SIG-M5 (cell line): ENCODE measurements at regions not wholly inside any gene's neighbourhood (a gene's known extent, or its start where the extent isn't known, plus 50 kb on each side); places are given as distances from the start of the nearest gene placed in this dataset.

ENCODE experiments used
- DNase-seq: peaks from one replicate; lab custom pipeline; 2025; lab: John Stamatoyannopoulos, UW

DNA sequence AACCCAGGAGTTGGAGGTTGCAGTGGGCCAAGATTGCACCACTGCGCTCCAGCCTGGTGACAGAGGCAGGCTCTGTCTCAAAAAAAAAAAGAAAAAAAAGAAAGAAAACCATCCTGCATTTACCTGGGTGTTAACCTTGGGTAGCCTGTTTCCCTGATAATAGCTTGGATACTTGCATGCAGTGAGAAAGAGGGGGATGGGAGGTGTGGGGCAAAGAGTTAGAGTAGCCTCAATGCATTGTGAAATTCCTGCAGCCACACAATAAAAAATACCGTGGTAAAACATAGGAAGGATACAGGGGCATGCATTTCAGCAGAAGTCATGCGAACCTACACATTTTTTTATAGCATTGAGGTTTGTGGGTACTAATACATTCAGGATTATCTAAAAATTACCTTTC, 76.6 kb upstream of the ZNF516 start:
- DNase-seq, result no peak

DNA sequence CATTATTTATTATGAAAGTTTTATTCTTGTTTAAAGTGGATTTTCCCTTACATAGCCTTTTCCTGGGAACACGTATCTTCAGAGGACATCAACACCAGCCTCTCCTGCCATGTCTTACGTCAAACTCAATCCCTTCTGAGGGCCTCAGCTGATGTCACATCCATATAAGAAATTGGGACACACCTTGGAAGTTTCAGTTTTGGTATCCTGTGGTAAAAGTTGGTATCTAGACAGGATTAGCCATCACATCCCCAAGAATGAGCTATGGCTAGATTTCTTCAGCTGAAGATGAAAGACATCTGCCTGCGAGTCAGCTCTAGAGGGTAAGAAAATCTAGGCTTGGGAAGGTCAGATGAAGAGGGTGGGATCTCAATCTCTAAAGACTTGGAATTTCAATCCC, 75.8 kb upstream of the ZNF516 start:
- DNase-seq, result no peak

GRCh38 chr18:76569644-76570419, 74.8 kb upstream of the ZNF516 start:
- DNase-seq, result no peak

DNA sequence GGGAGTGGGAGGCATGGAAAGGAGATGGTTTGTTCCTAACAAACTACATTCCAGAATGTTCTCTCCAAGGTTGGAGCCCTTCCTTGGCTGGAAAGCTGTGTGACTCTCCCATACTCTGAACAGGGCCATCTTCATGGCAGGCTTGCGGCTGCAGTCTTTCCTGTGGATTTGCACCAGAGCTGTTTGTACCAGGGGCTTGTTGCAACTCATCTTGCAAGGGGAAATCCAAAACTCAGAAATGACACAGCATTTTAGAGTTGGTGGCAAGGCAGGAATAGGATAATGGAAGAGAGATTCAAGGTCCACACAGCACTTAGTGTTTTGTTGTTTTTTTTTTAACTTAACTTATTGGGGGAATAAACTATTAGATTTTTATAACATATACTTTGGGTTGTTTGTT, 73.7 kb upstream of the ZNF516 start:
- no peak for DNase-seq

GRCh38 chr18:76567835-76568445, 72.9 kb upstream of the ZNF516 start:
- no peak for DNase-seq

- no peak for DNase-seq
Measured at GRCh38 chr18:76566987-76567386, 71.9 kb upstream of the ZNF516 start.

DNA sequence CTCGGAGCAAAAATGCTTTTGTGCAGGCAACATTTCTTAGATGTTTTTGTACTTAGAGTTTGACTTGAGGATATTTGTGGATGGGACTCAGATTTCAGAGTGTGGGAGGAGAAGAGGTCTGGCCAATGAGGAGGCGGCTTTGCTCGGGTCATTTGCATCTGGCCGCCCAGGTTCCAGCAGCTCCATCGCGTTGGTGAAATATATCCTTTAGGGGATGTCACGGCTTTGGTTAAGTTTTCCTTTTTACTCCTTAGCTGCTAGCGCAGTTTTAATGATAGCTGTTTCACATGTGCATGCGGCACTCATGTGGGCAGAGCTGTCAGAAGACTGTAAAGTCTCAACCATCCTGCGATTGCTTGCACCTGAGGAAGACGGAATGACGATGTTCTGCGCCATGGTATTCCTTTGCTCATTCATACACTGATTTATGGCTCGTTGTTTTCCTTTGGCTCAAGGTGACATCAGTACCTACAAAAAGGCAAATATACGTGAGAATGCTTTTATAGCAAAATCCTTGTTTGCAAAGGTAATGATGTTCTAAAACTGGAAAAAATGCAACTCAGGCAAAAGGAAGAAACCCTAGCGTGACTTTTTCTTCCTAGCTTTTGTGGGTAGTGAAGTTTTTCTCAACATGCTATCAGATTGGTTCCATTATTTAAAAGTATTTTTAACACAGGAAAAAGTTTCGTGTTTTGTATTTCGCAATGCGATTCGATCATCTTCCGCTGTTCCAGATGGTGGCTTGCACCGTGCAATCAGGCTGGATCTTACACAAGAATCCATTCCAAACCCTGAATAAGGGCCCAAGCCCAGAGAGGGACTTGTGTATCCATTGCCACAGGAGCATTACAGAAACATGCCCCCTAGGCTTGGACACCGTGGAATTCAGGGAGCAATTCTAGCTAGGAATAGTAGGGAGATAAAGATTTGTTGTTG, 70.5 kb upstream of the ZNF516 start:
- DNase-seq, result peak; percentile 81

- DNase-seq, result no peak
Measured at GRCh38 chr18:76564655-76565237, 69.7 kb upstream of the ZNF516 start.

- no peak for DNase-seq
Measured at GRCh38 chr18:76564117-76564516, 69.1 kb upstream of the ZNF516 start.

DNA sequence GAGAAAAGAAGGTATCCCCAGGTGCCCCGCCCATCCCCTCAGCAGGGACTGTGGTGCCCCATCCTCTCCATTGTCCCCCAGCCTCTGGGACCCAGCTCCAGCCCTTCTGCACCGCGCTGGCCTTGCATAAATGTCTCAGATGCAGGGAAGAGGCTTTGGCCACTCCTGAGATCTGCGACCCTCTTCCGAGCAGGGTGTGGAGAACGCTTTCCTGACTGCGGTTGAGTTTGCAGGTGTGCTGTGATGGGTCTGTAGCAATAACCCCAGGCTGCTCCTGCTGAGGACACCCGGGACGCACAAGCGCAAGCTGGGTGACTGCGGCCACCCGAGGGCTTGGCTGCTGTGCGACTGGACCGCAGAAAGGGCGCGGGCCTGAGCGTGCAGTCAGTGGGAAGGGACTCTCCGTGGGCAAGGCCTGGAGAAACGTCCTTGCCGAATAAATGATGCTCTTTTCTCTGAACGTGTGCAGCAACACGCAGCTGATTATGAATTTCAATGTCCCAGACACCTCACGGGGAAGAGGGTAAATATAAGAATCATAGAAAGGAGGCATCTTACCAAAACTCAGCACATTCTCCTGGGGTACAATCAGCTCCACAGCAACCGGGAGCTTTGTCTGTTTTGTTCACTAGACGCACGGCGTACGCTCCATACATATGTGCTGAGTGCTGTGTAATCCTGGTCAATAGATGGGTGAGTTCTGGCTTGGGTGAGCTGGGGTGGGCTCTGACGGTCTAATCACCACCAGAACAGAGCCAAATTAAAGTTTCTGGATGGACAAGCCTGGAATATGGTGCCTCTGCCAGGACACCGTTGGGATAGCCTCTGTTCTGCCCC, 67.5 kb upstream of the ZNF516 start:
- DNase-seq, result no peak

GRCh38 chr18:76558881-76559667, 64.0 kb upstream of the ZNF516 start:
- DNase-seq, result no peak

DNA sequence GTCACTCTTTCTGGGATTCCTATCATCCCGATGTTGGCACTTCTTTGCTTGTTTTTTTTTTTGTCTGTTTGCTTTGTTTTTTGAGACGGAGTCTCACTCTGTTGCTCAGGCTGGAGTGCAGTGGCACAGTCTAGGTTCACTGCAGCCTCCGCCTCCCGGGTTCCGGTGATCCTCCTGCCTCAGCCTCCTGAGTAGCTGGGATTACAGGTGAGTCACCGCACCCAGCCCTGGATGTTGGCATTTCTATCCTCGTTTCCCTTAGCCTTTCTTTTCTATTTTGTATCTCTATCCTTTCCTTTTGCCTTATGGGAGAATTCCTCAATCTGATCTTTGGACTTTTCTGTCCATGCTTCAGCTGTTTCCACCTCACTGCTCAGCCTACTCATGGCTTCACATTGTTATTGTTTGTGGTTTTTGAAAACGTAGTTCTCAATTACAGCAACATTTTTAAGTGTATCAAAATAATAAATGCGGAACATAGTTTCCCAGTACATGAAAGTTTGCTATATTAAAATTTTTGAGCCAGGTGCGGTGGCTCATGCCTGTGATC, 62.1 kb upstream of the ZNF516 start:
- no peak for DNase-seq

GRCh38 chr18:76554547-76555222, 59.6 kb upstream of the ZNF516 start:
- no peak for DNase-seq

DNA sequence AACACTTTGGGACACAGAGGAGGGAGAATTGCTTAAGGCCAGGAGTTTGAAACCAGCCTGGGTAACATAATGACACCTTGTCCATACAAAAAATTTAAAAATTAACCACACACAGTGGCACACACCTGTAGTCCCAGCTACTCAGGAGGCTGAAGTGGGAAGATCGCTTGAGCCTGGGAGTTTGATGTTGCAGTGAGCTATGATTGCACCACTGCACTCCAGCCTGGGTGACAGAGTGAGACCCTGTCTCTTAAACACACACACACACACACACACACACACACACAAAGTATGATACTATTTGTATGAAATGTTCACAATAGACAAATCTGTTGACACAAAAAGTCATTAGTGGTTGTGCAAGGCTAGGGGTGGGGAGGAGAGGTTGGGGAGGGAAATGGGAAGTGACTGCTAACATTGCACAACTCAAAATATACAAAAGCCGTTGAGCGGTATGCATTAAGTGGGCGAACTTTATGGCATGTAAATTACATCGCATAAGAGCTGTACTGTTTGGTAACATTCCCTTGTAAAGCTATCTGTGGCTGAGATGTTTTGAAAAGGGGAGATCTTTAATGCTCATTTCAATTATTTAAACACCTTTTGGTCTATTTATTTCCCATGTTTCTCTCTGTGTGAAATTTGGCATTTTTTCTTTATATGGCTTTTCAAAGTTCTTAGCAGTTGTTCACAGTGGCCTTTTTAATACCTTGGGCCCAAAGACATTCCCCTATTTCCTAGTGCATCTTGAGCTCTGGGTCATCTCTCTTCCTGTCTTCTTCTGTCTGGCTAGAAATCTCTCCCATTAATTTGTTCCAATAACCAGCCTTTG, 58.9 kb upstream of the ZNF516 start:
- DNase-seq, result peak; percentile 87

DNA sequence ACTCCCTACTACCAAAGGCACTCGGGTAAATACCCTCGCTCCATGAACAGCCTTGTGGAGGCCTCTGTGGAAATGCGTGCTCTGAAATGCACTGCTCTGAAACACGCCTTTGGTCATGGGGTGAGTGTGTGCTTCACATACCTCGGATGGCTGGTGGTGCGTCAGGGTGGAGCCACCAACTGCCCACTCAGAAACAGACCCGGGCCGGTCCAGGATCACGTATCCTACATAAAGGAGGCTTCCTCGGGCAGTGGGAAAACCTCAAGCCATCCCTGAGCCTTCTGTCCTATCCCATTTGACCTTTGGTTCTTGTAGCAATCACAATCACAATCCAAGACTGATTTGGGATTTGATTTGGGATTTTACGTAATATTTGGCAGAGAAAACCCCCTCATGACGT, 53.5 kb upstream of the ZNF516 start:
- no peak for DNase-seq

GRCh38 chr18:76547296-76547695, 52.3 kb upstream of the ZNF516 start:
- DNase-seq, result no peak

DNA sequence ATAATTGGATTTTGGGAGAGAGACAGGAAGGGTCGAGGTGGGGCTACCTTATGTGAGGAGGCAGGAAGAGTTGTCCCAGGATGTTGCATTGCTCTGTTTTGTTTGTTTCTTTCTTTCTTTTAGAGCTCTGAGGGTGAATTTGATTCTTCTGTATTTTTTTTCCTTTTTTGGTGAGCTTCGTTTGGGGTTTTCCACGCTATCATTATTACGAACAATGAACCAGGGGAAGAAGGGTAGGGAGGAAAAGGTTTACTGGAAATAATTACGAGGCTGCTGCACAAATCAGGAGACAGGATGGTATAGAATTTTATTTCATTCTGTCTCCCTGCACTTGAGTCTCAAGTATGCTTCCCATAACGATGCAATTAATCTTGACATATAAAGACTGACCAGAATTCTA, 51.4 kb upstream of the ZNF516 start:
- no peak for DNase-seq

DNA sequence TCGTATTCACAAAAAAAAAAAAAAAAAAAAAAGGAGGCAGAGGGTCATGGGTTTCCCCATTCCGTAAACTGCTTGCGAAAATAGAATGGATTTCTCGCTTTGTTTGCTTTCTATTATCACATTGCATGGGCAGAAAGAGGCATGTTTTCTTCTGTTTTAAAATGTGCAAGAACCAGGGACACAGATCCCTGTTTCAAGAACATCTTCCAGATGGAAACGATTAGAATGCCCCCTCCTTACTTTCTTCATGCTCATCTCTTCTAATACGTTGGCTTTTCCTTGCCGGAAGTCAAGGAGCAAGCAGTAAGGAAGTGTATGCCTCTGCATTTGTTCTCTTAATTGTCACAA, 51.0 kb upstream of the ZNF516 start:
- no peak for DNase-seq
